RWPE2 (cell line): ENCODE measurements at regions not wholly inside any gene's neighbourhood (a gene's known extent, or its start where the extent isn't known, plus 50 kb on each side); places are given as distances from the start of the nearest gene placed in this dataset.

Experiments used
- ATAC-seq: fragments of 200-7000 bp; cut with Tn5 transposase; 3 replicates; pipeline ENCODE4 v1.9.1; 2021; ENCODE audit warnings: low read depth
- DNase-seq: peaks from one replicate; pipeline ENCODE4 v3.0.0-alpha.2; 2020; ENCODE audit warnings: low spot score
- H3K27ac ChIP-seq: fragments of 450-650 bp; 2 replicates; pipeline ENCODE4 v1.5.1; 2017; ENCODE audit warnings: mild to moderate bottlenecking; ENCODE audit not compliant: poor library complexity, severe bottlenecking
- H3K27me3 ChIP-seq: fragments of 250-450 bp; sonication (Bioruptor Pico); 2 replicates; pipeline ENCODE4 v1.5.1; 2021; ENCODE audit warnings: mild to moderate bottlenecking, moderate library complexity; ENCODE audit not compliant: insufficient read depth, poor library complexity, severe bottlenecking
- H3K36me3 ChIP-seq: fragments of 250-450 bp; sonication (Bioruptor Pico); 2 replicates; pipeline ENCODE4 v1.5.1; 2020; ENCODE audit warnings: low read depth, mild to moderate bottlenecking, moderate library complexity
- H3K4me1 ChIP-seq: fragments of 250-450 bp; sonication (Bioruptor Pico); 2 replicates; pipeline ENCODE4 v1.5.1; 2021; ENCODE audit warnings: mild to moderate bottlenecking, moderate library complexity; ENCODE audit not compliant: insufficient read depth, poor library complexity, severe bottlenecking
- H3K4me3 ChIP-seq: fragments of 250-450 bp; sonication (Bioruptor Pico); 2 replicates; pipeline ENCODE4 v1.5.1; 2021; ENCODE audit warnings: mild to moderate bottlenecking, moderate library complexity; ENCODE audit not compliant: severe bottlenecking
- H3K9me3 ChIP-seq: fragments of 250-450 bp; sonication (Bioruptor Pico); 2 replicates; pipeline ENCODE4 v1.5.1; 2021; ENCODE audit warnings: mild to moderate bottlenecking, moderate library complexity; ENCODE audit not compliant: severe bottlenecking
- TF ChIP-seq, protein P1 (sequence below): fragments of 450-650 bp; IDR thresholded peaks from one replicate; pipeline ENCODE4 v1.5.1; 2017; ENCODE audit warnings: mild to moderate bottlenecking, moderate library complexity; ENCODE audit not compliant: poor library complexity, severe bottlenecking

DNA sequence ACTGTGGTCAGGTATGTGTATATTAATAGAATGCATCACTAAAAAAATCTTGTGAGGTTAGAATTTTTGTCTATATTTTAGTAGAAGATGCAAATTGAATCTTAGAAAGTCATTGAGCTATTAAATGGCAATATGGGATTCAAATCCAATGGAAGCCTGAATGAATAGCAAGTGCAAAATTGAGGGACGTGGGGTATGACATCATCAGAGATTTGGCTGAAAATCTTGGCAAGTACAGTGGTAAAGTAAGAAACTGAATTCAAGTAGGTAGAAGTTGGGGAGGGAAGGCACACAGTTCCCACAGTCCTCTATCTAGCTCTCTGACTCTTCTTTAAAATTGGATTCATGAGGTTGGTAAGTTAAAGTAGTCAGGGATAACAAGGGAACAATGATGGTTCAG lies 97.4 kb upstream of the SSTR1 start:
- Histone ChIP-seq H3K36me3 (no peaks in the 10 kb centered on the region), H3K9me3 (no peaks in the 10 kb centered on the region), H3K27ac (no peak overlapping the region), H3K27me3 (no peaks in the 10 kb centered on the region), H3K4me3 (no peak overlapping the region), H3K4me1 (peaks cover 3% of the 10 kb centered on the region)
- TF ChIP-seq, protein P1, sequence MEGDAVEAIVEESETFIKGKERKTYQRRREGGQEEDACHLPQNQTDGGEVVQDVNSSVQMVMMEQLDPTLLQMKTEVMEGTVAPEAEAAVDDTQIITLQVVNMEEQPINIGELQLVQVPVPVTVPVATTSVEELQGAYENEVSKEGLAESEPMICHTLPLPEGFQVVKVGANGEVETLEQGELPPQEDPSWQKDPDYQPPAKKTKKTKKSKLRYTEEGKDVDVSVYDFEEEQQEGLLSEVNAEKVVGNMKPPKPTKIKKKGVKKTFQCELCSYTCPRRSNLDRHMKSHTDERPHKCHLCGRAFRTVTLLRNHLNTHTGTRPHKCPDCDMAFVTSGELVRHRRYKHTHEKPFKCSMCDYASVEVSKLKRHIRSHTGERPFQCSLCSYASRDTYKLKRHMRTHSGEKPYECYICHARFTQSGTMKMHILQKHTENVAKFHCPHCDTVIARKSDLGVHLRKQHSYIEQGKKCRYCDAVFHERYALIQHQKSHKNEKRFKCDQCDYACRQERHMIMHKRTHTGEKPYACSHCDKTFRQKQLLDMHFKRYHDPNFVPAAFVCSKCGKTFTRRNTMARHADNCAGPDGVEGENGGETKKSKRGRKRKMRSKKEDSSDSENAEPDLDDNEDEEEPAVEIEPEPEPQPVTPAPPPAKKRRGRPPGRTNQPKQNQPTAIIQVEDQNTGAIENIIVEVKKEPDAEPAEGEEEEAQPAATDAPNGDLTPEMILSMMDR = no peak
- DNase-seq (no peak), ATAC-seq (no peak)

DNA sequence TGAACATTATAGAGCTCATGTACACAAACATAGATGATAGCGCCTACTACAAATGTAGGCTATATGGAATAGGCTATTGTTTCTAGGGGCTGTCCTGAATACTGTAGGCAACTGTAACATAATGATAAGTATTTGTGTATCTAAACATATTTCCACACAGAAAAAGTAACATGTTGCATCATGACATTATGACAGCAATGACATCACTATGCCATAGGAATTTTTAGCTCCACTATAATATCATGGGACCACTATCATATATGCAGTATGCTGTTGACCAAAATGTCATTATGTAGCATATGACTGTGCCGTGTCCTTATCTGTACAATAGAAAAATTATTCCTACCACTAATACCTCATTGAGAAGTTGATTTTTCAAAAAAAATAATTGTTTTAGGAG lies 96.7 kb upstream of the SSTR1 start:
- DNase-seq (no peak), ATAC-seq (no peak)
- no peak overlapping the region for H3K4me3 ChIP-seq
- H3K36me3 ChIP-seq = no peaks in the 10 kb centered on the region
- H3K27ac ChIP-seq = no peak overlapping the region
- TF ChIP-seq, protein P1 = no peak
- peaks cover 3% of the 10 kb centered on the region for H3K4me1 ChIP-seq
- no peaks in the 10 kb centered on the region for H3K27me3 ChIP-seq
- H3K9me3 ChIP-seq = no peaks in the 10 kb centered on the region

DNA sequence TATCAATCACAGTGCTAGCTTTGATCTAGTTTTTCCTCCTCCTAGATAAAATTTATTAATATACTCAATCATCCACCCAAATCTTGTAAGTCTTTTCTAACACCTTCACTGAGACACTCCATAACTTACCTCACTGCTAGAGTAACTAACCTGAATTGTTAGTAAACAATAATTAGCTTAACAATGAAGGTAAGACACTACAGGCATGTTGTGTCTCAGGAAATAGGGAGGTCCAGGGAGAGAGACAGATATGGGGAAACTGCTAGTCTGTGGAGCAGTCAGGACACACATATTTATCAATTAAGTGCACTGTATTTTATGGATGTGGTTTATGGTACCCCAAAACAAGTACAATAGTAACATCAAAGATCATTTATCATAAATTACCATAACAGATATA lies 94.2 kb upstream of the SSTR1 start:
- Histone ChIP-seq H3K4me3 (no peak overlapping the region), H3K27ac (no peak overlapping the region), H3K36me3 (no peaks in the 10 kb centered on the region), H3K4me1 (no peaks in the 10 kb centered on the region), H3K27me3 (no peaks in the 10 kb centered on the region), H3K9me3 (no peaks in the 10 kb centered on the region)
- ATAC-seq (no peak), DNase-seq (no peak)
- TF ChIP-seq, protein P1 = no peak

DNA sequence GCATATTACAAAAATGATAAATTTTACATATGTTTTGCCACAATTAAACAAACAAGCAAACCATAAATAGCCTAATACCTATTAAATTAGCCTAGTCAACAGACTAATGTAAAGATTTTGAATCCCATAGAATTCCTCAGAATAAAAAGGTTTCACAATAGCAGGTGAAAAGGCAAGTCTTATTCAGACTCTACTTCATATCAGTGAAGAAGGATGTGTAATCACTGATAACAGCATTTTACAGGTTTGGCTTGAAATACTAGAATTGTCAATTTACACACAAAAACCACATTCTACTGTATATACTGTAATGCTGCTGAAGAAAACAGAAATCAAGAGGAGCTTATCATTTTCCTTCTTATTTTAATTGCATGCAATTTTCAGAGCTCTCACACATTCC lies 90.8 kb upstream of the SSTR1 start:
- TF ChIP-seq, protein P1 = no peak
- no peak for DNase-seq
- no peaks in the 10 kb centered on the region for H3K36me3 ChIP-seq
- H3K4me1 ChIP-seq = no peaks in the 10 kb centered on the region
- H3K27me3 ChIP-seq = no peaks in the 10 kb centered on the region
- ATAC-seq = no peak
- no peak overlapping the region for H3K27ac ChIP-seq
- H3K4me3 ChIP-seq = no peak overlapping the region
- no peaks in the 10 kb centered on the region for H3K9me3 ChIP-seq

DNA sequence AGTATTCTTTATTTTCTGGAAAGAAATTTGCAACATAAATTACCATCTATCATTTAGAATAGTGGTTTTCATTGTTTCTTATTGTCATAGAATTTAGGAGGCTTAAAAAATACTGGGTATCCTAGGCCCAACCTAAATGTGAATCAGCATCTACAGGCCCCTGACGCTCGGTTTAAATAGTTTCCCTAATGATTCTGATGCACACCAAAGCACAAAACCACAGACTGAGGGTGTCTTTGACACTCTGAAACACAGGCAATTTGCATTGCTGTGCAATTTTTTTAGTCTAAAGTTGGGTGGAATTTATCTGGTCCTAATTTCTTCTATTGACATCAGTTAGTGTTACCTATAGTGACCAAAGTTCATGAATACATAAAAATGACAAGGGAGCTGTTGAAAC lies 87.6 kb upstream of the SSTR1 start:
- no peak overlapping the region for H3K27ac ChIP-seq
- no peaks in the 10 kb centered on the region for H3K4me1 ChIP-seq
- no peak for DNase-seq
- H3K27me3 ChIP-seq = no peaks in the 10 kb centered on the region
- H3K4me3 ChIP-seq = no peak overlapping the region
- H3K9me3 ChIP-seq = no peaks in the 10 kb centered on the region
- no peak for ATAC-seq
- H3K36me3 ChIP-seq = no peaks in the 10 kb centered on the region
- TF ChIP-seq, protein P1 = no peak
